ENCODE measurements at regions not wholly inside any gene's neighbourhood (a gene's known extent, or its start where the extent isn't known, plus 50 kb on each side); places are given as distances from the start of the nearest gene placed in this dataset.

- DNase-seq = no peak
Observed at GRCh38 chr2:19809206-19809605, 92.6 kb downstream of the TTC32 start.

- no peak for DNase-seq
Observed at GRCh38 chr2:19807866-19808265, 93.9 kb downstream of the TTC32 start.

GRCh38 chr2:19807346-19807745, 94.4 kb downstream of the TTC32 start:
- no peak for DNase-seq

- DNase-seq = no peak
Observed at GRCh38 chr2:19806591-19806990, 95.2 kb downstream of the TTC32 start.

- DNase-seq = no peak
Observed at GRCh38 chr2:19806131-19806530, 95.7 kb downstream of the TTC32 start.

- DNase-seq = no peak
Observed at GRCh38 chr2:19805266-19805665, 96.5 kb downstream of the TTC32 start.

GRCh38 chr2:19804639-19805260, 97.0 kb downstream of the TTC32 start:
- no peak for DNase-seq

GRCh38 chr2:19802086-19802841, 99.5 kb downstream of the TTC32 start:
- no peak for DNase-seq

GRCh38 chr2:19801367-19802080, 100.3 kb downstream of the TTC32 start:
- peak in 7 of 51 donors; percentile 1 to 49 (median 9) for DNase-seq

GRCh38 chr2:19800796-19801195, 101.0 kb downstream of the TTC32 start:
- DNase-seq = no peak

GRCh38 chr2:19799881-19800780, 101.7 kb downstream of the TTC32 start:
- DNase-seq = no peak

GRCh38 chr2:19797871-19798270, 103.9 kb downstream of the TTC32 start:
- no peak for DNase-seq

- DNase-seq = no peak
Observed at GRCh38 chr2:19797243-19797810, 104.5 kb downstream of the TTC32 start.

GRCh38 chr2:19796035-19796695, 105.6 kb downstream of the TTC32 start:
- DNase-seq = no peak

GRCh38 chr2:19793132-19793750, 108.5 kb downstream of the TTC32 start:
- DNase-seq = no peak

- no peak for DNase-seq
Observed at GRCh38 chr2:19790291-19790690, 111.5 kb downstream of the TTC32 start.

GRCh38 chr2:19787134-19787533, 114.6 kb downstream of the TTC32 start:
- no peak for DNase-seq

- DNase-seq = no peak
Observed at GRCh38 chr2:19786408-19787058, 115.2 kb downstream of the TTC32 start.

GRCh38 chr2:19785867-19786266, 115.9 kb downstream of the TTC32 start:
- no peak for DNase-seq

- no peak for DNase-seq
Observed at GRCh38 chr2:19785447-19785846, 116.3 kb downstream of the TTC32 start.

Measured in hypothalamus (tissue), 51 donors.